ENCODE measurements at regions not wholly inside any gene's neighbourhood (a gene's known extent, or its start where the extent isn't known, plus 50 kb on each side); places are given as distances from the start of the nearest gene placed in this dataset.

- Histone ChIP-seq H3F3A (ENCODE audit: insufficient read depth, low read length) (no peaks in the 10 kb centered on the region), H3K9ac (ENCODE audit: low read length) (no peak overlapping the region), H3K4me2 (ENCODE audit: low read depth, low read length) (no peak overlapping the region), H3K4me1 (ENCODE audit: low read length) (no peaks in the 10 kb centered on the region), H3K79me2 (ENCODE audit: low read length) (no peaks in the 10 kb centered on the region), H3K27me3 (replicated peaks; ENCODE audit: insufficient read depth, low read length) (peaks cover 10% of the 10 kb centered on the region; the same call in 1 of the 2 replicates), H4K20me1 (ENCODE audit: insufficient read depth, low read length) (no peaks in the 10 kb centered on the region), H2AFZ (ENCODE audit: low read length) (no peak overlapping the region), H3K9me3 (replicated peaks; ENCODE audit: insufficient read depth, low read length) (no peaks in the 10 kb centered on the region), H3K9me2 (replicated peaks; ENCODE audit: insufficient read depth, low read length) (no peaks in the 10 kb centered on the region), H3K4me3 (ENCODE audit: low read length) (no peak overlapping the region), H3K36me3 (replicated peaks; ENCODE audit: insufficient read depth, low read length) (no peaks in the 10 kb centered on the region), H3K27ac (ENCODE audit: low read length) (no peak overlapping the region)
- no peak for TF ChIP-seq EZH2phosphoT487 (IDR thresholded peaks at IDR 0.05; ENCODE audit: low read length)
- TF ChIP-seq EZH2 (optimal IDR thresholded peaks at IDR 0.05; ENCODE audit: low read depth, low read length), result no peak
- TF ChIP-seq CTCF (IDR thresholded peaks at IDR 0.05; ENCODE audit: low read length), result no peak
- DNase-seq, result no peak
These were observed 299.2 kb upstream of the CDH4 start for GRCh38 chr20:60952861-60953260.

DNA sequence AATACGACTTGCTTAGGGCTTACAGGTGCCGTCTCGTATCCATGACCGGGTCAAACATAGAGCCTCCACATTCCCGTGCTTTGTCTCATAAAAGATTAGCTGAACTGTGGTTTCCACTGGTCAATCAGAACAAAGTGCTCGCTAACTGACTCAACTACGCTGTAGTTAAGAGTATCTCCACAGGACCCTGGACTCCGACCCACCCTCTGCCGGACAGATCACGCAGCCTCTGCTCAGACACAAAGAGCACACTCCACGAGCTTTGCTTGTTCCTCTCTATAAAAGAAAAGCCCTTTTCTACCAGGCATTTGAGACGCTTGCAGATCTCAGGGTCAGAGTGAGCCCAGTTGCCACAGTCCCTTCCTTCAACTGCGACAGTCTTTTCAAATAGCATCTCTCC lies 298.7 kb upstream of the CDH4 start:
- no peaks in the 10 kb centered on the region for H3F3A ChIP-seq (ENCODE audit: insufficient read depth, low read length)
- H3K4me2 ChIP-seq (ENCODE audit: low read depth, low read length), result no peak overlapping the region
- no peaks in the 10 kb centered on the region for H3K9me3 ChIP-seq (replicated peaks; ENCODE audit: insufficient read depth, low read length)
- H3K9me2 ChIP-seq (replicated peaks; ENCODE audit: insufficient read depth, low read length), result no peaks in the 10 kb centered on the region
- H3K9ac ChIP-seq (ENCODE audit: low read length), result no peak overlapping the region
- H3K27ac ChIP-seq (ENCODE audit: low read length), result no peak overlapping the region
- no peak overlapping the region for H3K4me3 ChIP-seq (ENCODE audit: low read length)
- TF ChIP-seq EZH2phosphoT487 (IDR thresholded peaks at IDR 0.05; ENCODE audit: low read length) (no peak), CTCF (IDR thresholded peaks at IDR 0.05; ENCODE audit: low read length) (no peak)
- no peaks in the 10 kb centered on the region for H3K36me3 ChIP-seq (replicated peaks; ENCODE audit: insufficient read depth, low read length)
- peaks cover 10% of the 10 kb centered on the region; the same call in 1 of the 2 replicates for H3K27me3 ChIP-seq (replicated peaks; ENCODE audit: insufficient read depth, low read length)
- DNase-seq, result no peak
- H3K79me2 ChIP-seq (ENCODE audit: low read length), result no peaks in the 10 kb centered on the region
- no peaks in the 10 kb centered on the region for H3K4me1 ChIP-seq (ENCODE audit: low read length)
- H4K20me1 ChIP-seq (ENCODE audit: insufficient read depth, low read length), result no peaks in the 10 kb centered on the region
- no peak overlapping the region for H2AFZ ChIP-seq (ENCODE audit: low read length)

GRCh38 chr20:60955706-60956105 lies 296.4 kb upstream of the CDH4 start:
- no peaks in the 10 kb centered on the region for H3K36me3 ChIP-seq (replicated peaks; ENCODE audit: insufficient read depth, low read length)
- peaks cover 5% of the 10 kb centered on the region; the same call in 1 of the 2 replicates for H3K27me3 ChIP-seq (replicated peaks; ENCODE audit: insufficient read depth, low read length)
- H3K4me1 ChIP-seq (ENCODE audit: low read length), result no peaks in the 10 kb centered on the region
- H4K20me1 ChIP-seq (ENCODE audit: insufficient read depth, low read length), result no peaks in the 10 kb centered on the region
- no peaks in the 10 kb centered on the region for H3F3A ChIP-seq (ENCODE audit: insufficient read depth, low read length)
- H3K9ac ChIP-seq (ENCODE audit: low read length), result no peak overlapping the region
- H3K27ac ChIP-seq (ENCODE audit: low read length), result no peak overlapping the region
- DNase-seq, result no peak
- H2AFZ ChIP-seq (ENCODE audit: low read length), result no peak overlapping the region
- TF ChIP-seq EZH2 (optimal IDR thresholded peaks at IDR 0.05; ENCODE audit: low read depth, low read length) (no peak), CTCF (IDR thresholded peaks at IDR 0.05; ENCODE audit: low read length) (no peak), EZH2phosphoT487 (IDR thresholded peaks at IDR 0.05; ENCODE audit: low read length) (no peak)
- no peak overlapping the region for H3K4me3 ChIP-seq (ENCODE audit: low read length)
- H3K4me2 ChIP-seq (ENCODE audit: low read depth, low read length), result no peak overlapping the region
- H3K9me3 ChIP-seq (replicated peaks; ENCODE audit: insufficient read depth, low read length), result no peaks in the 10 kb centered on the region
- H3K9me2 ChIP-seq (replicated peaks; ENCODE audit: insufficient read depth, low read length), result no peaks in the 10 kb centered on the region
- H3K79me2 ChIP-seq (ENCODE audit: low read length), result no peaks in the 10 kb centered on the region
